ENCODE measurements at regions not wholly inside any gene's neighbourhood (a gene's known extent, or its start where the extent isn't known, plus 50 kb on each side); places are given as distances from the start of the nearest gene placed in this dataset.

- CTCF ChIA-PET = no interaction called here
- intact Hi-C loops (cut with micrococcal nuclease) = no loop called here
Measured at GRCh38 chr2:67806816-67807215, 256.0 kb downstream of the C1D start.

GRCh38 chr2:67808112-67808511, 254.7 kb downstream of the C1D start:
- ChIA-PET CTCF (no interaction called here), POLR2A (no interaction called here)
- Mint-ChIP-seq H3K27me3 (peaks cover 6% of the 10 kb centered on the region), H3K4me3 (no peak overlapping the region), H3K4me1 (ENCODE audit: low read depth) (no peaks in the 10 kb centered on the region), H3K9me3 (peaks cover 6% of the 10 kb centered on the region), H3K27ac (no peak overlapping the region), H3K36me3 (ENCODE audit: low read depth) (peaks cover 3% of the 10 kb centered on the region)
- DNase-seq = no peak
- no peak for ATAC-seq
- TF ChIP-seq CTCF (IDR thresholded peaks at IDR 0.05) = no peak
- intact Hi-C loops (cut with micrococcal nuclease) = no loop called here

More at GRCh38 chr2:67806816-67807215, 256.0 kb downstream of the C1D start:
- Mint-ChIP-seq H3K9me3 (peaks cover 6% of the 10 kb centered on the region), H3K4me3 (no peak overlapping the region), H3K27ac (no peak overlapping the region), H3K4me1 (ENCODE audit: low read depth) (no peaks in the 10 kb centered on the region), H3K36me3 (ENCODE audit: low read depth) (peaks cover 3% of the 10 kb centered on the region), H3K27me3 (peaks cover 5% of the 10 kb centered on the region)
- ATAC-seq (no peak), DNase-seq (no peak)
- no peak for TF ChIP-seq CTCF (IDR thresholded peaks at IDR 0.05)
- POLR2A ChIA-PET = no interaction called here

DNA sequence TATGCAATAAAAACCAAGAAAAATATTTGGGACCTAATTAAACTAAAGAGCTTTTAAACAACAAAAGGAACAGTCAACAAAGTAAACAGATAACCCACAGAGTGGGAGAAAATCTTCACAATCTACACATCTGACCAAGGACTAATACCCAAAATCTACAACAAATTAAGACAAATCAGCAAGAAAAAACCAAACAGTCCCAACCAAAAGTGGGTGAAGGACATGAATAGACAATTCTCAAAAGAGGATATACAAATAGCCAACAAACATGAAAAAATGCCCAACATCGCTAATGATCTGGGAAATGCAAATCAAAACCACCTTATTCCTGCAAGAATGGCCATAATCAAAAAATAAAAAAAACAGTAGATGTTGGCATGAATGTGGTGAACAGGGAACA, 250.1 kb downstream of the C1D start:
- Mint-ChIP-seq H3K36me3 (ENCODE audit: low read depth) (peaks cover 3% of the 10 kb centered on the region), H3K27ac (no peak overlapping the region), H3K27me3 (peaks cover 5% of the 10 kb centered on the region), H3K4me3 (no peak overlapping the region), H3K9me3 (peaks cover 8% of the 10 kb centered on the region), H3K4me1 (ENCODE audit: low read depth) (no peaks in the 10 kb centered on the region)
- POLR2A ChIA-PET = no interaction called here
- DNase-seq = no peak
- intact Hi-C loops (cut with micrococcal nuclease) = no loop called here
- no peak for ATAC-seq
- no peak for TF ChIP-seq CTCF (IDR thresholded peaks at IDR 0.05)
- CTCF ChIA-PET = no interaction called here

DNA sequence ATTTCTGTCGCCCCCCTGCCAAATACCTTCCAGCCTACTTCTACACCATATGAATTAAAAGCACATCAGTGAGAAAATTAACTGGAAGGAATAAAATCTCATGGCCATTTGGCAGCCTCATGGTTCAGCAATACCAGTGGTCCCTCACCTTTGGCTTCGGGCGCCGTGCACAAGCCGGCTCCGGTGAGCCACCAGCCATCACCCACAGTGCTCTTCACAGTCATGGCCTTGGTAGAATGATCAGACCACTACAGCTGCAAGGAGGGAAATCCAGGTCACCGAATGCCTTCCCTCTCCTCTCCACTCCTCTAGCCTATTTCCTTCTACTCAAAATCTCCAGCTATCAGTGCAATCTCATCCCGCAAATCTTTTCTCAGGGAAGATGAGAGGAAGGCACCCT, 239.1 kb downstream of the C1D start:
- no peaks in the 10 kb centered on the region for H3K9me3 Mint-ChIP-seq

GRCh38 chr2:67824186-67824585, 238.6 kb downstream of the C1D start:
- H3K4me3 Mint-ChIP-seq = no peak overlapping the region
- ChIA-PET POLR2A (interaction anchor here (1.1 kb wide), 1 partner anchor 22 kb away, joined by 3 read pairs; no protein-coding TSS in a partner anchor), CTCF (no interaction called here)
- H3K4me1 Mint-ChIP-seq (ENCODE audit: low read depth) = peaks cover 2% of the 10 kb centered on the region
- H3K27ac Mint-ChIP-seq = no peak overlapping the region
- no peaks in the 10 kb centered on the region for H3K27me3 Mint-ChIP-seq
- no peak for TF ChIP-seq CTCF (IDR thresholded peaks at IDR 0.05)
- ATAC-seq (no peak), DNase-seq (no peak)
- H3K9me3 Mint-ChIP-seq = no peaks in the 10 kb centered on the region
- intact Hi-C loops (cut with micrococcal nuclease) = no loop called here
- no peaks in the 10 kb centered on the region for H3K36me3 Mint-ChIP-seq (ENCODE audit: low read depth)

More for the DNA sequence above, 239.1 kb downstream of the C1D start:
- no peaks in the 10 kb centered on the region for H3K36me3 Mint-ChIP-seq (ENCODE audit: low read depth)
- H3K4me3 Mint-ChIP-seq = no peak overlapping the region
- peaks cover 2% of the 10 kb centered on the region for H3K4me1 Mint-ChIP-seq (ENCODE audit: low read depth)
- POLR2A ChIA-PET = interaction anchor here (1.1 kb wide), 1 partner anchor 23 kb away, joined by 3 read pairs; no protein-coding TSS in a partner anchor
- H3K27ac Mint-ChIP-seq = no peak overlapping the region
- intact Hi-C loops (cut with micrococcal nuclease) = no loop called here
- CTCF ChIA-PET = no interaction called here
- no peaks in the 10 kb centered on the region for H3K27me3 Mint-ChIP-seq
- TF ChIP-seq CTCF (IDR thresholded peaks at IDR 0.05) = no peak
- ATAC-seq (no peak), DNase-seq (no peak)
